SK-N-SH treated with all-trans-retinoic acid at 6 μM for 48 hours (cell line): ENCODE measurements at regions not wholly inside any gene's neighbourhood (a gene's known extent, or its start where the extent isn't known, plus 50 kb on each side); places are given as distances from the start of the nearest gene placed in this dataset.

Experiments used
- ATAC-seq: fragments of 200-7000 bp; cut with Tn5 transposase; 3 replicates; pipeline ENCODE4 v1.9.1; 2020; ENCODE audit warnings: mild to moderate bottlenecking, moderate library complexity
- ARNTL ChIP-seq: fragments of 450-650 bp; formaldehyde crosslinking; IDR thresholded peaks from 2 replicates; pipeline ENCODE4 v1.5.0; 2020; ENCODE audit warnings: low read depth, mild to moderate bottlenecking, moderate library complexity, borderline replicate concordance
- CREB5 ChIP-seq: fragments of 250-450 bp; sonication (Bioruptor Pico); IDR thresholded peaks from 2 replicates; pipeline ENCODE4 v1.5.1; 2020; ENCODE audit warnings: low read depth, mild to moderate bottlenecking, moderate library complexity
- CSDC2 ChIP-seq: fragments of 250-450 bp; sonication (Bioruptor Pico); IDR thresholded peaks from 2 replicates; pipeline ENCODE4 v1.5.0; 2020; ENCODE audit warnings: mild to moderate bottlenecking, moderate library complexity
- ESRRG ChIP-seq: fragments of 250-450 bp; sonication (Bioruptor Pico); IDR thresholded peaks from 2 replicates; pipeline ENCODE4 v1.6.1; 2021; ENCODE audit warnings: mild to moderate bottlenecking
- GLIS3 ChIP-seq: fragments of 250-450 bp; sonication (Bioruptor Pico); IDR thresholded peaks from 2 replicates; pipeline ENCODE4 v1.5.0; 2020; ENCODE audit warnings: mild to moderate bottlenecking, moderate library complexity
- ISL1 ChIP-seq: fragments of 250-450 bp; sonication (Bioruptor Pico); IDR thresholded peaks from 2 replicates; pipeline ENCODE4 v2.1.2; 2022; ENCODE audit warnings: mild to moderate bottlenecking, moderate library complexity
- OSR1 ChIP-seq: fragments of 250-450 bp; sonication (Bioruptor Pico); IDR thresholded peaks from 2 replicates; pipeline ENCODE4 v1.8.0; 2022; ENCODE audit warnings: moderate library complexity, mild to moderate bottlenecking, inconsistent platforms
- PPARA ChIP-seq: fragments of 250-450 bp; sonication (Bioruptor Pico); IDR thresholded peaks from 2 replicates; pipeline ENCODE4 v1.5.0; 2020; ENCODE audit warnings: mild to moderate bottlenecking, borderline replicate concordance
- SNAI2 ChIP-seq: fragments of 250-450 bp; sonication (Bioruptor Pico); IDR thresholded peaks from 2 replicates; pipeline ENCODE4 v1.5.0; 2020; ENCODE audit warnings: mild to moderate bottlenecking, moderate library complexity
- TCF4 ChIP-seq: fragments of 250-450 bp; sonication (Bioruptor Pico); IDR thresholded peaks from 2 replicates; pipeline ENCODE4 v1.8.0; 2021; ENCODE audit warnings: mild to moderate bottlenecking, moderate library complexity, borderline replicate concordance
- TOX ChIP-seq: fragments of 250-450 bp; sonication (Bioruptor Pico); IDR thresholded peaks from 2 replicates; pipeline ENCODE4 v1.8.0; 2021; ENCODE audit warnings: mild to moderate bottlenecking, moderate library complexity, borderline replicate concordance
- ZC3H10 ChIP-seq: fragments of 250-450 bp; sonication (Bioruptor Pico); IDR thresholded peaks from 2 replicates; pipeline ENCODE4 v1.5.1; 2021; ENCODE audit warnings: mild to moderate bottlenecking, moderate library complexity
- ZFP30 ChIP-seq: fragments of 450-650 bp; formaldehyde crosslinking; IDR thresholded peaks from 2 replicates; pipeline ENCODE4 v1.5.0; 2022; ENCODE audit warnings: mild to moderate bottlenecking, moderate library complexity
- ZNF565 ChIP-seq: fragments of 450-650 bp; formaldehyde crosslinking; conservative IDR thresholded peaks from 2 replicates; pipeline ENCODE4 v1.5.0; 2020; ENCODE audit warnings: low read depth, mild to moderate bottlenecking, moderate library complexity
- ZNF8 ChIP-seq: fragments of 450-650 bp; formaldehyde crosslinking; IDR thresholded peaks from 2 replicates; pipeline ENCODE4 v1.5.0; 2020; ENCODE audit warnings: mild to moderate bottlenecking, moderate library complexity
- TF ChIP-seq, protein P1 (sequence below): fragments of 250-450 bp; sonication (Bioruptor Pico); IDR thresholded peaks from 2 replicates; pipeline ENCODE4 v1.5.0; 2020; ENCODE audit warnings: mild to moderate bottlenecking, moderate library complexity
- TF ChIP-seq, protein P2 (sequence below): fragments of 250-450 bp; sonication (Bioruptor Pico); IDR thresholded peaks from 2 replicates; pipeline ENCODE4 v1.8.0; 2021; ENCODE audit warnings: low read depth, mild to moderate bottlenecking, moderate library complexity, borderline replicate concordance

- no peak for TF ChIP-seq SNAI2 (CRISPR knock-in tag)
- no peak for TF ChIP-seq ZNF8
- TF ChIP-seq TCF4 (CRISPR knock-in tag): no peak
- TF ChIP-seq ZNF565: no peak
- no peak for TF ChIP-seq ESRRG
- no peak for TF ChIP-seq CSDC2
- TF ChIP-seq PPARA (CRISPR knock-in tag): no peak
- TF ChIP-seq, protein P1, sequence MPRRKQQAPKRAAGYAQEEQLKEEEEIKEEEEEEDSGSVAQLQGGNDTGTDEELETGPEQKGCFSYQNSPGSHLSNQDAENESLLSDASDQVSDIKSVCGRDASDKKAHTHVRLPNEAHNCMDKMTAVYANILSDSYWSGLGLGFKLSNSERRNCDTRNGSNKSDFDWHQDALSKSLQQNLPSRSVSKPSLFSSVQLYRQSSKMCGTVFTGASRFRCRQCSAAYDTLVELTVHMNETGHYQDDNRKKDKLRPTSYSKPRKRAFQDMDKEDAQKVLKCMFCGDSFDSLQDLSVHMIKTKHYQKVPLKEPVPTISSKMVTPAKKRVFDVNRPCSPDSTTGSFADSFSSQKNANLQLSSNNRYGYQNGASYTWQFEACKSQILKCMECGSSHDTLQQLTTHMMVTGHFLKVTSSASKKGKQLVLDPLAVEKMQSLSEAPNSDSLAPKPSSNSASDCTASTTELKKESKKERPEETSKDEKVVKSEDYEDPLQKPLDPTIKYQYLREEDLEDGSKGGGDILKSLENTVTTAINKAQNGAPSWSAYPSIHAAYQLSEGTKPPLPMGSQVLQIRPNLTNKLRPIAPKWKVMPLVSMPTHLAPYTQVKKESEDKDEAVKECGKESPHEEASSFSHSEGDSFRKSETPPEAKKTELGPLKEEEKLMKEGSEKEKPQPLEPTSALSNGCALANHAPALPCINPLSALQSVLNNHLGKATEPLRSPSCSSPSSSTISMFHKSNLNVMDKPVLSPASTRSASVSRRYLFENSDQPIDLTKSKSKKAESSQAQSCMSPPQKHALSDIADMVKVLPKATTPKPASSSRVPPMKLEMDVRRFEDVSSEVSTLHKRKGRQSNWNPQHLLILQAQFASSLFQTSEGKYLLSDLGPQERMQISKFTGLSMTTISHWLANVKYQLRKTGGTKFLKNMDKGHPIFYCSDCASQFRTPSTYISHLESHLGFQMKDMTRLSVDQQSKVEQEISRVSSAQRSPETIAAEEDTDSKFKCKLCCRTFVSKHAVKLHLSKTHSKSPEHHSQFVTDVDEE (CRISPR knock-in tag): no peak
- TF ChIP-seq TOX (CRISPR knock-in tag): no peak
- TF ChIP-seq CREB5: no peak
- TF ChIP-seq ZFP30: no peak
- TF ChIP-seq GLIS3 (CRISPR knock-in tag): no peak
- TF ChIP-seq ZC3H10 (CRISPR knock-in tag): no peak
- no peak for TF ChIP-seq ISL1
- no peak for TF ChIP-seq OSR1 (CRISPR knock-in tag)
- no peak for ATAC-seq
Measured at GRCh38 chr13:105735281-105735680, 800.2 kb downstream of the EFNB2 start.

DNA sequence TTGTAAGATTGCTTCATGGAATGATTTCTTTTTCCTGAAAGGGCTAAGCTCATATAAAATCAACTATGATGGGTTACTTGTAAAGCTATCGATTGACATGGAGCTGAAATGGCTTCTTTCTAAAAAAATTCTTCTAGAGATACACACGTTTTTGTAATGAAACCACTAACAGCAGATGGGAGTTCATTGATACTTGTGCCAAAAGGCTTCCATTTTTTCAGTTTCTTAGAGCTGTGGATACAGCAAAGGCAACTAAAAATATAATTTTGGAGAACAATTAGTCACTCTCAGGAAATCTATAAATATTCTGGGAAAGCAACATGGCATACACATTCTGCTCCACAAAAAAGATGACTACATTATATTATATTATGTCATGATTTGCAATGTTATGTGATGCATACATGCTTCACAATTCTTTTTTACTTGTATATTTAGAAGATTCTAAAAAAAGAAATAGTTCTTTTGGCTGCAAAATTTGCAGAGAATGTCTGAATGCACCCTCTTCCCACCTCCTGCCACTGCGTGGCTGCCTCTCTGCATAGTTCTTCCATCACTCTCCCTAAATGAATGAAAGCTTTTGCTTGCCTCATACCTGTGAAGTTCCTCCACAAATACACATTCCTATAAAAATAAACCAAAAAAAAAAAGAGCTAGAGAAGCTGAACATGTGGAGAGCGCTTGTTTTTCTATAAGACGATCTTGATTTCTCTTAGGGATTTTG, 802.5 kb downstream of the EFNB2 start:
- ATAC-seq: no peak
- TF ChIP-seq, protein P1 (CRISPR knock-in tag): no peak
- TF ChIP-seq TCF4 (CRISPR knock-in tag) (no peak), OSR1 (CRISPR knock-in tag) (no peak), ZFP30 (no peak), ARNTL (CRISPR knock-in tag) (no peak), PPARA (CRISPR knock-in tag) (no peak)
- TF ChIP-seq, protein P2, sequence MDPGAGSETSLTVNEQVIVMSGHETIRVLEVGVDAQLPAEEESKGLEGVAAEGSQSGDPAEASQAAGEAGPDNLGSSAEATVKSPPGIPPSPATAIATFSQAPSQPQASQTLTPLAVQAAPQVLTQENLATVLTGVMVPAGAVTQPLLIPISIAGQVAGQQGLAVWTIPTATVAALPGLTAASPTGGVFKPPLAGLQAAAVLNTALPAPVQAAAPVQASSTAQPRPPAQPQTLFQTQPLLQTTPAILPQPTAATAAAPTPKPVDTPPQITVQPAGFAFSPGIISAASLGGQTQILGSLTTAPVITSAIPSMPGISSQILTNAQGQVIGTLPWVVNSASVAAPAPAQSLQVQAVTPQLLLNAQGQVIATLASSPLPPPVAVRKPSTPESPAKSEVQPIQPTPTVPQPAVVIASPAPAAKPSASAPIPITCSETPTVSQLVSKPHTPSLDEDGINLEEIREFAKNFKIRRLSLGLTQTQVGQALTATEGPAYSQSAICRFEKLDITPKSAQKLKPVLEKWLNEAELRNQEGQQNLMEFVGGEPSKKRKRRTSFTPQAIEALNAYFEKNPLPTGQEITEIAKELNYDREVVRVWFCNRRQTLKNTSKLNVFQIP (CRISPR knock-in tag): no peak

DNA sequence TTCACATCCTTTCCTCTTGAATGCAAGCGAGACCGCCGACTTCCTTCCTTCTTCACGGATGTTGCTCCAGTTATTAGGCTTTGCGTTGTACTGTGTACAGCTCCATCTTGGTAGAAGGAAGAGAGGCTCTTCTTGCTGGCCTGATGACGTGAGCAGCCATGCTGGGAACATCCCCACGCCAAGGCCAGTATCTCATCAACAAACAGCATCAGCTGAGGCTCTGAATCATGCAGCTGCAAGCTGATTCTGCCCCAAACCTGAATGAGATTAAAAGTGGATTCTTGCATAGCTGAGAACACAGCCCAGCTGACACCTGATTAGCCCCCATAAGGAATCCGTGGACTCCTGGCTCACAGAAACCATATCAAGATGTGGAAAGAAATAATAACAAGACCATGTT, 809.6 kb downstream of the EFNB2 start:
- no peak for ATAC-seq

DNA sequence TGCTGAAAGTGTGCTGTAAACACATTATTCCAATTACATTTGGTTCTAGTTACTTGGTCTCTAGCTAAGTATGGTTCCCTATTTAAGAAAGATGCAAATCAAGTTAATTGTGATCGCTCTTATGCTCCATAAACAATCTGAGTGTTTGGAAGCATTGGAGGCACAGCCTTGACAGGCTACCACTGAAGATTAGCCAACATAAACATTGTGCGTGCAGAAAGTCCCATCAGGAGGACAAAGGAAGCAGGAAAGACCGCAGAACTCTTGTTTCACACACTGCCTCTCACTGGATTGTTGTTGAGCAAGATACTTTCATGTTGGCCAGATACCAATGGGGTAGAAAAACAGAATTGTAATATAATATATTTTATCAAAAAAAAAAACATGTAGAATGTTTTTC, 814.4 kb downstream of the EFNB2 start:
- TF ChIP-seq ISL1: no peak
- ATAC-seq: no peak

More for the DNA sequence above, 809.6 kb downstream of the EFNB2 start:
- TF ChIP-seq ZC3H10 (CRISPR knock-in tag): no peak

DNA sequence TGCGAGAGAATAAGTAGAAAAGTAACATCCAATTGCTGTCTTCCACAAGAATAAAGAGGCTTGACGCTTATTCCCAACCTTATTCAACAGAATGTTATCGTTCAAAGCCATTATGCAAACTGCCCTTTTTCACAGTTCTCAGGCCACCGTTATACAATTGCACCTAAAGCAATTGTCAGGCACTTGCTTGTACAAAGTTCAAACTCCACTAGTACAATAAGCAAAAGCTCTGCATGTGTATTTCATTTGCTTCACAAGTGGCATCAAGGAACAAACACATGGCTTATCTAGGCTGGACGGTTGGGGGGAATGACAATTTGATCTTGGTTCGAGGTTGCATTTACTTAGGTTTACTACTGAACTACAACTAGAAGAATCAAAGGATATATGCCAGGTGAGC, 815.6 kb downstream of the EFNB2 start:
- no peak for TF ChIP-seq ZNF565
- no peak for ATAC-seq
